22Rv1 (cell line): ENCODE measurements at regions not wholly inside any gene's neighbourhood (a gene's known extent, or its start where the extent isn't known, plus 50 kb on each side); places are given as distances from the start of the nearest gene placed in this dataset.

Source experiments
- CTCF ChIP-seq: fragments of 450-650 bp; IDR thresholded peaks from 2 replicates; pipeline ENCODE4 v1.5.1; 2017; ENCODE audit warnings: mild to moderate bottlenecking
- ZFX ChIP-seq: fragments of 450-650 bp; IDR thresholded peaks from 2 replicates; pipeline ENCODE4 v1.6.1; 2017; ENCODE audit warnings: antibody characterized with exemption, borderline replicate concordance

DNA sequence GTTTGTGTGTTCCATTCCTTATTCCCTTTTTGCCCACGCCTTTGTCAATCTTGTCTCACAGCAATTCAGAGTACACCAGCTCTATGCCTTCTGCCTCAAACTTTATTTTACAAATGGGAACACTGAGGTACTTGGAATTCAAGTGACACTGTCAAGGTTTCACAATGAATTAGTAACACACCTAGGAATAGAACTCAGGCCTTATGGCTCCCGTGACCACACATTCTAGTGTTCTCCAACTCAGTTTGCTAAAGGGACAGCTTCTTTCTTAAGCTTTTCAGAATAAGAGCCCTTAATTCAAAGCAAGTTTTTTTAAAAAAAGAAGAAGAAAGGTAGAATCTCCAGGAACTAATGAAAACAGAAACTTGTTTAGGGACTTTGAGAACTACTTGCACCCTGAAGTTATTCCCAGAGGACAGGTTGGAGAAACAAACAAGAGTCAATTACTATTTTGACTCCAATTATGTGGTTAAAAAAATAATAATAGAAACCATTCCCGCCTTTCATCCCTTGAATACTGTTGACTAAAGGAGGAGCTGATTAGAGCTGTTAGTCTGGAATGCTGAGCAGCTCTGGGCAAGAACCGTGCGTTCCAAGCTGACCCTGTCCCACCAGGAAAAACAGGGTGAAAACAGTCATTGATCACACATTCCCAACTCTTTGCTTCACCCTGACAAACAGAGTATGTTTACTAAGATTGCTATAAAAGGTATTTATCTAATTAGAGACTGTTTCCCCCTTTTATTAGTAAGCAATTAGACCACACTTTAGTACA, 408.8 kb upstream of the CNKSR2 start:
- TF ChIP-seq CTCF (no peak), ZFX (no peak)
